ENCODE measurements at regions not wholly inside any gene's neighbourhood (a gene's known extent, or its start where the extent isn't known, plus 50 kb on each side); places are given as distances from the start of the nearest gene placed in this dataset.

DNA sequence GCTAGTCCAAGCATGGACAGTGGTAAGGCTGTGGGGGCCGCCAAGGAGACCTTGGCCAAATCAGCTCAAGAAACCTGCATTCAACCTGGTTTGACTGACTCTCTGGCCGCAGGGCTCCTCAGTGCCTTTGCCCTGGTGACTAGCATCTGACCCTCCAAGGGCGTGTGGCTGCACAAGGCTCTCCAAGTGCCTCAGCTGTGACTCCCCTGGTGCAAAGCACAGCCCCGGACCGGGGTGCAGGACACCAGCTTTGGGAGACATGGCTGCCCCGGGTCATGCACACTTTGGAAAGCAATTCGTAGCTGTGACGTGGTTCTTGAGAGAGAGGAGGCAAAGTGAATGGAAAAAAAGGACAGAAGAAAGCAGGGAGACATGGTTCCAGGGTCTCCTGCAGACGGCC lies 245.2 kb upstream of the IRX2 start:
- TF ChIP-seq CTCF (IDR thresholded peaks at IDR 0.05) (no peak), POLR2A (IDR thresholded peaks at IDR 0.05) (no peak)
